ENCODE measurements at regions not wholly inside any gene's neighbourhood (a gene's known extent, or its start where the extent isn't known, plus 50 kb on each side); places are given as distances from the start of the nearest gene placed in this dataset.

GRCh38 chr5:67969631-67970030 is 245.9 kb upstream of the PIK3R1 start:
- no peak for DNase-seq (ENCODE audit: low read depth)
- TF ChIP-seq, protein P1, sequence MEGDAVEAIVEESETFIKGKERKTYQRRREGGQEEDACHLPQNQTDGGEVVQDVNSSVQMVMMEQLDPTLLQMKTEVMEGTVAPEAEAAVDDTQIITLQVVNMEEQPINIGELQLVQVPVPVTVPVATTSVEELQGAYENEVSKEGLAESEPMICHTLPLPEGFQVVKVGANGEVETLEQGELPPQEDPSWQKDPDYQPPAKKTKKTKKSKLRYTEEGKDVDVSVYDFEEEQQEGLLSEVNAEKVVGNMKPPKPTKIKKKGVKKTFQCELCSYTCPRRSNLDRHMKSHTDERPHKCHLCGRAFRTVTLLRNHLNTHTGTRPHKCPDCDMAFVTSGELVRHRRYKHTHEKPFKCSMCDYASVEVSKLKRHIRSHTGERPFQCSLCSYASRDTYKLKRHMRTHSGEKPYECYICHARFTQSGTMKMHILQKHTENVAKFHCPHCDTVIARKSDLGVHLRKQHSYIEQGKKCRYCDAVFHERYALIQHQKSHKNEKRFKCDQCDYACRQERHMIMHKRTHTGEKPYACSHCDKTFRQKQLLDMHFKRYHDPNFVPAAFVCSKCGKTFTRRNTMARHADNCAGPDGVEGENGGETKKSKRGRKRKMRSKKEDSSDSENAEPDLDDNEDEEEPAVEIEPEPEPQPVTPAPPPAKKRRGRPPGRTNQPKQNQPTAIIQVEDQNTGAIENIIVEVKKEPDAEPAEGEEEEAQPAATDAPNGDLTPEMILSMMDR (conservative IDR thresholded peaks at IDR 0.05; ENCODE audit: low read depth, low read length): no peak
- no peak overlapping the region for H3K4me3 ChIP-seq (ENCODE audit: low read depth, low read length)

DNA sequence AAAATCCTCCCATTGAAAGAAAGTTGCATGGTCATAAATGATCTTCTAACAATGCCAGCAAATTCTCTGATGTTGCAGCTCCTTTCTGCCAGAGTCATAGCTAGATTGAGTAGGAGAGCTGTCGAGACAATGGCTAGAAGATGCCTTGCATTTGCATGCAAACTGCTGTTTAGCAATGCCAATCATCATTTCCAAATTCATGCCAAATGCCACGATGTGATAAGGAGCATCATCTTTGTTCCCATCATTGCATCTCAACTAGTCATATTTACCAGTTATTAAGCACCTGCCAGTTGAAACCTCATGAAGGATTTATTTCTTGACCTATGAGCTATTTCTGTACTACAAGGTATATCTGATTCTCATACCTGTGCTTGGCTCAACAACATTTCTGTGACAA is 246.4 kb upstream of the PIK3R1 start:
- TF ChIP-seq, protein P1 (conservative IDR thresholded peaks at IDR 0.05; ENCODE audit: low read depth, low read length): no peak
- DNase-seq (ENCODE audit: low read depth): no peak
- no peak overlapping the region for H3K4me3 ChIP-seq (ENCODE audit: low read depth, low read length)

DNA sequence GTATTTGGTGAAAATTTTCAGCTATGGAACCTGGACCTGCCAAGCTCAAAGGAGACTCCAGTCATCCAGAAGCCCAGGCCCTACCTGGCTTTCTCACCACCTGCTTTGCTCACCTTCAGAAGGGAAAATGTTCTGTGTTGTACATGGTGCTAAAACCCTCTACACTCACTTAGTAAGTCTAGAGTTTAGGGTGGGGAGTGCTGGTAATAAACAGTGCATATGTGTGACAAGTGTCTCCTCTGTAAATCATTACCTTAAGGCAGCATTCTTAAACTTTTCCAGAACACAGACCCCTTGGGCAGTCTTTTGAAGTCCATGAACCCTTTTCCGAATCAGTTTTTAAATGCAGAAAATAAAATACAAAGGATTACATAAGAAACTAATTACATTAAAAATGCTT is 248.8 kb upstream of the PIK3R1 start:
- TF ChIP-seq, protein P1 (conservative IDR thresholded peaks at IDR 0.05; ENCODE audit: low read depth, low read length): no peak
- no peak overlapping the region for H3K4me3 ChIP-seq (ENCODE audit: low read depth, low read length)
- no peak for DNase-seq (ENCODE audit: low read depth)

DNA sequence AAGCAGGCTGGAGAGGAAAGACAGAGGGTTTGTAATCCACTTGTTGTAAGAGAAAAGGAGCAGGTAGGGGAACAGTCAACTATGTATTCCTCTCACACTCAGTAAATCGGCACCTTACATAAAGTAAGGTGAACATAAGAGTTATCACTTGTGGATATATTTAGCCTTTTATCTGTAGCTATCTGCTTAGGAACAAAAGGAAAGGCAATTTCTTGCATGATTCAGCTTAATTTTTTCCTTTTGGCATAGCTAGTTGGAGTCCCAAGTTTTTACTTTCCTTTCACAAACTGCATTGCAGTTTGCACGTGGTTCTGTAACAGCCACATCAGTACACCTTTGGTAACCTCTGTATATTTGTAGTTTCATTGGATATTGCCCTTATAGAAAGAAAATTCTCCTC is 250.9 kb upstream of the PIK3R1 start:
- DNase-seq (ENCODE audit: low read depth): no peak
- TF ChIP-seq, protein P1 (conservative IDR thresholded peaks at IDR 0.05; ENCODE audit: low read depth, low read length): no peak
- H3K4me3 ChIP-seq (ENCODE audit: low read depth, low read length): no peak overlapping the region

- TF ChIP-seq, protein P1 (conservative IDR thresholded peaks at IDR 0.05; ENCODE audit: low read depth, low read length): no peak
- no peak for DNase-seq (ENCODE audit: low read depth)
Observed at GRCh38 chr5:67963789-67964519, 251.6 kb upstream of the PIK3R1 start.

DNA sequence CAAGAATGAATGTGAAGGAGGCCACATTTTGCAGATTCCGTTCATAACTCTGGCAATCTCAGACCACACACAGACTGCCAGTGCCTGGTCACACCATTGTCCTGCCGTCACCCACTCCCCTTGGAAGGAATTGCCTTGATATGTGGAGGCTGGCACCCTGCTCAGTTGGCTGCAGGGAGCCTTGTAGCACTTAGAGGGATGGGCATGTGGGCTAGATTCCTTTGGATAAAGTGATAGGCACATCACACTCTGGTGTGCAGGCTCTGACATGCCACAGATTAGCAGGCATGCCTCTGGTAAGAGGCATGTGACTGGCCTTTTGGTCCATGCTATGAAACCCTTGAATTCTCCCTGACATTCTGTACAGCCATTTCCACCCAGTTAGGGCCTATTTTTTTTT is 254.6 kb upstream of the PIK3R1 start:
- DNase-seq (ENCODE audit: low read depth): no peak
- H3K4me3 ChIP-seq (ENCODE audit: low read depth, low read length): no peak overlapping the region
- TF ChIP-seq, protein P1 (conservative IDR thresholded peaks at IDR 0.05; ENCODE audit: low read depth, low read length): no peak

More at GRCh38 chr5:67963789-67964519, 251.6 kb upstream of the PIK3R1 start:
- H3K4me3 ChIP-seq (ENCODE audit: low read depth, low read length): no peak overlapping the region

DNA sequence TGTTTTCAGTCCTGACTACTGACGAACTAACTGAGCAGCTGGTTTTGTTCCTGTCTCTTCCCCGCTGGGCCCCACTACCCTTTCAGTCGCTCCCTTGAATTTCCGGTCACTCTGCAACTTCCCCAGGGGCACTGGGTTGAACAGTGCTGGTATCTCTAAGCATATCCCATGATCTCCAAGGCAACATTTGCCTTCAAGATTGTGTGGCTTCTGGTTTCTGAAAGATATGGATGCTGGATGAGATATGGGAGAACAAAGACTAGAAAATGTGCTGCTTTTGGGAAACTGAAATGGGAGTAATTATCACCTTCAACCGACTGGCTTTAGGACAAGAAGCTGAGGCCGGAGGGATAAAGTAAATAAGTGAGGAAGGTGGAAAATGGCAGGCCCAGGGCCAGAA is 258.2 kb upstream of the PIK3R1 start:
- TF ChIP-seq, protein P1 (conservative IDR thresholded peaks at IDR 0.05; ENCODE audit: low read depth, low read length): no peak
- no peak overlapping the region for H3K4me3 ChIP-seq (ENCODE audit: low read depth, low read length)
- DNase-seq (ENCODE audit: low read depth): no peak
